Sciatic nerve (tissue), 2 donors: ENCODE measurements at regions not wholly inside any gene's neighbourhood (a gene's known extent, or its start where the extent isn't known, plus 50 kb on each side); places are given as distances from the start of the nearest gene placed in this dataset.
"Not testable (repeated sequence)": the region's sequence is repeated elsewhere in the genome, so short reads cannot be mapped to it uniquely, and the experiment has no call there.

Experiments used
- ATAC-seq: fragments of 200-7000 bp; cut with Tn5 transposase; one replicate; pipeline ENCODE4 v1.9.1; 2020; ENCODE audit warnings: mild to moderate bottlenecking, moderate library complexity
- DNase-seq: peaks from one replicate; pipeline ENCODE4 v3.0.0-alpha.2; 2020; ENCODE audit warnings: low spot score
- intact Hi-C: fragments of 100-400 bp; cut with DNase I; formaldehyde crosslinking; loops from one replicate; pipeline ENCODE4 v1.14.2; 2022
- donor health status: DM: no; HTN: no; CAD: no.
- donor health status: DM: no; HTN: no; CAD: no.

DNA sequence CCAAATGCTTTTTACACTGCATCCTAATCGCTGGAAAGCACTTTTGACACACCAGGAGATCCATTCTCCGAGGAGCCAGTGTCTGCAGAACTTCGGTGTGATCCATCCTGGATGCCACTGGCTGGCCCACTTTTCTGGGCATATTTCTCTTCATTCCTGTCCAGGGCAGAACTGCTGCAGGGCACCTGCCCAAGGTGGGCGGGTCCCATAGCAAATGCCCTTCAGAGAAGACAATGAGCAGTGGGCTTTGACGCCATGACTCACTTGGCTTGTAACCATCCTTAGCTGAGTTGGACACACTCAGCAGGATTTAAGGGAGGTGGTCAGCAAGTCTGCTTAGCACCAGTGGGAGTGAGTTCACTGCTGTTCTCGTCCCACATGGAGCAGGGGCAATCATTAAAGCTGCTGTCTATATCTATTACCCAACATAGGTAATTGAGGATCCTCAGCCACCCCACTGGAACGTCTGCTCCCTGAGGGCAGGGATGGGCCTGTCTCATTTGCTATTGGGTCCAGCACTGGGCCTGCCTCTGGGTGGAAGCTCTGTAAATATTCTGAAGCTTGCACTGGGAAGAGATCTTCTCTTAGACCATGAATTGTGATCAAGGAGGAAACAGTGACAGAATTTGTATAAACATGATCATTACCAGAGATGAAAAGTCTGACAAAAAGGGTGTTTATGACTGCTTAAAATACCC lies 112.7 kb upstream of the IQSEC1 start:
- DNase-seq = no peak
- intact Hi-C loops = no loop called here
- no peak for ATAC-seq

DNA sequence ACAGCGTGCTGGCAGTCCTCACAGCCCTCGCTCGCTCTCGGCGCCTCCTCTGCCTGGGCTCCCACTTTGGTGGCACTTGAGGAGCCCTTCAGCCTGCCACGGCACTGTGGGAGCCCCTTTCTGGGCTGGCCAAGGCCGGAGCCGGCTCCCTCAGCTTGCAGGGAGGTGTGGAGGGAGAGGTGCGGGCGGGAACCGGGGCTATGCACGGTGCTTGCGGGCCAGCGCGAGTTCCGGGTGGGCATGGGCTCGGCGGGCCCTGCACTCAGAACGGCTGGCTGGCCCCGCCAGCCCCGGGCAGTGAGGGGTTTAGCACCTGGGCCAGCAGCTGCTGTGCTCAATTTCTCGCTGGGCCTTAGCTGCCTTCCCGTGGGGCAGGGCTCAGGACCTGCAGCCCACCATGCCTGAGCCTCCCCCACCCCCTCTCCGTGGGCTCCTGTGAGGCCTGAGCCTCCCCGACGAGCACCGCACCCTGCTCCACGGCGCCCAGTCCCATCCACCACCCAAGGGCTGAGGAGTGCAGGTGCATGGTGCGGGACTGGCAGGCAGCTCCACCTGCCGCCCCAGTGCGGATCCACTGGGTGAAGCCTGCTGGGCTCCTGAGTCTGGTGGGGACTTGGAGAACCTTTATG lies 106.5 kb upstream of the IQSEC1 start:
- DNase-seq, ATAC-seq, intact Hi-C loops: not testable (repeated sequence)

DNA sequence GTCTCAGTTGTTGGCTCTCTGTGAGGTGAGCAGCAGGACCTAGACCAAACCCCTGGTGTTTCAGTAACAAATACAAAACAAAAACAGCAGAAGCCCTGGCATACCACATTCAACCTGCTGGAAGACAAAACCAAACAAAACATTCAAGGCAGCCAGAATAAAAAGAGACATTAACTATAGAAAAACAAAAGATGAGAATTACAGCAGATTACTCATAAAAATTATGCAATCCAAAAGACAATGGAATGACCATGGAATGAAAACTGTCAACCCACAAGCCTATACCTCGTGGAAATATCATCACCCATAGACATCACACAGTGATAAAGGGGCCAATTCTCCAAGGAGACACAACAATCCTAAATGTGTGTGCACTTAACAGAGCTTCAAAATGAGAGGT lies 106.0 kb upstream of the IQSEC1 start:
- intact Hi-C loops = no loop called here
- ATAC-seq = no peak

DNA sequence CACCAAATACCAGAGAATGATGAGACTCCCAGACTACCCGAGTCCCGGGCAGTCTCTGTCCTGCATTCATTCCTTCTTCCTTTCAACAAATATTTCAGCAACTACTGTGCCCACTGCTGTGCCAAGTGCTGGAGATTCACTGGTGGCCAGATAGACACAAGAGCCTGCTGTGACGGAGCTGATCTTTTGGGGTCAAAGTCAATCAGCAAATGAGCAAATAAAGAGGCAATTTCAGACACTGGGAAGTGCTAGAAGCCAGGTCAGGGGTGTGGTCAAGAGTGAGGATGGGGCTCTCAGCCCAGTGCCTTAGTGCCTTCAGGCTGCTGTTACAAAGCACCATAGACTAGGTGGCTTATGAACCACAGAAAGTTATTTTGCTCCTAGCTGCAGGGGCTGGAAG lies 104.9 kb upstream of the IQSEC1 start:
- intact Hi-C loops = no loop called here
- DNase-seq (no peak), ATAC-seq (no peak)

More for the DNA sequence above, 106.0 kb upstream of the IQSEC1 start:
- DNase-seq = no peak

DNA sequence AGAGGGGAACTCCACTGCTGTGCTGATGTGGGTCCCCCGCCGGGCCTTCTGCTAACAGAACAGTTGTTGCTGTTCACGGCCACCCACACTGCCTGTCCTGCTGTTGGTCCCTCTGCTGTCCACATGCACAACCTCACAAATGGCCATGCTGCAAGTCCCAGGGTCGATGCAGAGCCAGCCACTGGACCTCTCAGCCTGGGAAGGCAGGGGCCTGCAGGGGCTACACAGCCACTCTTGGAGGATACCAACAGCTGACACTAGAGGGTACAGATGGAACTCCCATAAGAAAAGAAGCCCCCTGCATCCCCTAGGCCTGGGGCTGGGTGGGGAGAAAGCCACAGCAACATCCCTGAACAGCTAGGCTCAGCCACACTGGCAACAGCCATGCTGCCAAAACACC lies 104.4 kb upstream of the IQSEC1 start:
- ATAC-seq (no peak), DNase-seq (no peak)
- intact Hi-C loops = no loop called here

DNA sequence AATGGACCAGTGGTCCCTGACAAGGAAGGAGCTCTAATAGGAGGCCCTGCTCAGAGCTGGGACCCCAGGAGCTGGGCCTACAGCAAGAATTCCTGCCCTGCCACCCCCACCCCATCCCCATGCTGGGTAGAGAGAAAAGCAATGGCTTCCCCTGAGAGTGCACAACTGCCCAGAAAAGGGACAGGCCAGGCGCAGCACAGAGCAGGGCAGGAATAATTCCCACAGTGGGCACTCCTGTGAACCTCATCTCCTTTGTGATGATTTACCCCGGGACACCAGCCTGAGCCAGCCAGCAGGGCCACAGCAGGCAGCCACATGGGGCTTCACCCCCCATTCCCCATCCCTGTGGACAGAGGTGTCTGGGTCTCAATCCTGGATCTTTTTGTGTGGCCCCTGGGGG lies 104.0 kb upstream of the IQSEC1 start:
- intact Hi-C loops = no loop called here
- ATAC-seq (no peak), DNase-seq (no peak)

DNA sequence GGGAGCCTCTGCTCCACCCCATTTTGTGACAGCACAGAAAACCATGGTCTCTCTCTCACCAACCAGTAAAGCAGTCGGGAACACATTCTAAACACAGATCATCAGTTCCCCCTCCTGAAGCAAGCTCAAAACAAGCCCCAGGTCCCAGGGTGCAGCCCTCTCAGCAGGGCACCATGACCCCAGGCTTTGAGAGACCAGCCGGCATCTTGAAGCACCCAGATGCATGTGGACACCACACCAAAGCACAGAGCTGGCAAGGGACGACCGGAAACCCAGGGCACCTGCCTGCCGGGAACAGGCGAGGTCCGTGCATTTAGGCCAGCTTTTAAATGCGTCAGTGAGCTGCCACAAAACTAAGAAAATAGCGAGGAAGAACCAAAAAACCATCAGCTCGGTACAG lies 103.2 kb upstream of the IQSEC1 start:
- intact Hi-C loops = no loop called here
- no peak for ATAC-seq
- no peak for DNase-seq

DNA sequence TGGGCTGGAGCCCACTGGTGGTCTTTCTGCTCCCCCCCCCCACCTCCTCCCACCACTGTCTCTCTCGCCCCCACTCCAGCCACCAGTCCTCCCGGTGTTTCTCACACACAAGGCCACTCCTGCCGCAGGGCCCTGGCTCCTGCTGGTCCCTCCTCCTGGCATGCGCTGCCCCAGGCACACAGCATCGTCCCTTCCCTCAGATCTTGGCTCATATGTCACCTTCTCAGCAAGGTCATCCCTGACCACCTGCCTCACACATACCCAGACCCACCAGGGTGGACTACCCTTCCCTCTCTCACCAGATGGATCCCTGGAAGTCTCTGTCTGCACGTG lies 101.5 kb upstream of the IQSEC1 start:
- intact Hi-C loops = no loop called here
- ATAC-seq (no peak), DNase-seq (no peak)

DNA sequence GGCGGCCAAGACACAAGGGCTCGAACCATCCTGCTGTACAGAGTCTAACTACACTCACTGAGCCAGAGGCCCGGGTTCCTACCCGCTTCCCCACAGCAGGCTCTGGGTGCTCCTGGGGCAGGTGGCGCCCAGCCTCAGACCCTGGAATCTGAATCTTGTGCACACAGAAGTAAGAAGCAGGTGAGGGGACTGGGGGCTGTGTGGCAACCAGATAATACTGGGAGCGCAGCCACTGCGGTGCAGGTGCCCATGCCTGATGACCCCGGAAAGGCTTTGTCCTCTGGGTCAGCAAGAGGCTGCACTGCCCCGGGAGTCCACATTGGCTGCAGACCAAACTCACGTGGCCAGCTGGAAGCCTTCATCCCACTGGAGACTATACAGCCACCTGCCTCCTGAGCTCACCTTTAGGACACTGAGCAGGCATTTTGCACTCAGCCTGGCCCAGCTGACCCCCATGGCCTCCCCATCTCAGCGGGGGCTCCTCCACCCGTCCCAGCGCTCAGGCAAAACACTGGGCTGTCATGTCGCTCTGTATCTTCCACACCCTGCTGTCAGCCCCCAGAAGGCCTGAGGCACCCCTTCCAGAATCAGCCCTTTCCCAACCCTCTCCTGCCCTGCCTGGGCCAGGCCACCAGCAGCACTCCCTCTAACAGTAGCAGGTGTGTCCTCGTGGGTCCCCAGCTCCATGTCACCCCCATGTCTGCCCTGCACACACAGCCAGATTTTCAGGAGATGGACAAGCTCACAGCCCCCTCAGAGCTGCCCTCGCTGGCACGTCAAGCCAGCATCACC lies 101.0 kb upstream of the IQSEC1 start:
- intact Hi-C loops = no loop called here
- DNase-seq (no peak), ATAC-seq (no peak)

DNA sequence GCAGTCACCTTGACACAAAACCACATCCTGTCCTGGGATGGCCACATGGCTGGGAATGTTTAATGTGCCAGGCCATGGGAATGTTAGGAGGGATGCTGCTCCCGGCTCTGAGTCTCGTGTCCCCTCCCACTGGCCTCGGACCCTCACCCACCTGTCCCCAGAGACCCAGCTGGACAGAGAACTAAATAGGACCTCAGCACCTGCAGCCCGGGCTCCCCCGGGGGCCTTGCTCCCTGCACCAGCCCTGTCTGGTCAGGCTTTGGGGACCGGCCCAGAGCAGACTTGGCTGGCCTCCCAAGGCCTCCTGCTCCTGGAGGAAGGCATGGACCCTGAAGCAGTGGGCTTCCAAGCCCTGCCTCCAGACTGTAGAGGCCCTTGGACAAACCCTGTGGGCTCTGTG lies 100.0 kb upstream of the IQSEC1 start:
- DNase-seq = no peak
- intact Hi-C loops = loop anchor here (2.0 kb wide), 1 partner anchor 696 kb away; no protein-coding TSS in a partner anchor
- ATAC-seq = no peak

DNA sequence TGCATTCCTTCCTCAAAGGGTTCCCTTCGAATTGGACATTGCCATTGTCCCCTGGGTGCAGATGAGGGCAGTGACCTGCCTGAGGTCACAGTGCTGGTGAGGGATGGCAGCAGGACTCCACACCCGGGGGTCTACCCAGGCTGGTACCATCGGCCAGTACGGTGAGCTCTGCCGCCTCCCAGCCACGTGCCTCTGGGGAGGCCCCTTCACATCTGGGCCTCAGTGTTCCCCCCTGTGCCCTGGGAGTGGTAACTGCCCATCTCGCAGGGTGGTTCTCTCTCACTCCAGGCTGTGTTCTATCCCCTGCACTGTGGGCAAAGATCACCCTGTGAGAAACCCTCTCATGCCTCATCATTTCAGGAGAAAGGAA lies 99.4 kb upstream of the IQSEC1 start:
- intact Hi-C loops = loop anchor here (2.0 kb wide), 1 partner anchor 696 kb away; no protein-coding TSS in a partner anchor
- no peak for ATAC-seq
- no peak for DNase-seq

DNA sequence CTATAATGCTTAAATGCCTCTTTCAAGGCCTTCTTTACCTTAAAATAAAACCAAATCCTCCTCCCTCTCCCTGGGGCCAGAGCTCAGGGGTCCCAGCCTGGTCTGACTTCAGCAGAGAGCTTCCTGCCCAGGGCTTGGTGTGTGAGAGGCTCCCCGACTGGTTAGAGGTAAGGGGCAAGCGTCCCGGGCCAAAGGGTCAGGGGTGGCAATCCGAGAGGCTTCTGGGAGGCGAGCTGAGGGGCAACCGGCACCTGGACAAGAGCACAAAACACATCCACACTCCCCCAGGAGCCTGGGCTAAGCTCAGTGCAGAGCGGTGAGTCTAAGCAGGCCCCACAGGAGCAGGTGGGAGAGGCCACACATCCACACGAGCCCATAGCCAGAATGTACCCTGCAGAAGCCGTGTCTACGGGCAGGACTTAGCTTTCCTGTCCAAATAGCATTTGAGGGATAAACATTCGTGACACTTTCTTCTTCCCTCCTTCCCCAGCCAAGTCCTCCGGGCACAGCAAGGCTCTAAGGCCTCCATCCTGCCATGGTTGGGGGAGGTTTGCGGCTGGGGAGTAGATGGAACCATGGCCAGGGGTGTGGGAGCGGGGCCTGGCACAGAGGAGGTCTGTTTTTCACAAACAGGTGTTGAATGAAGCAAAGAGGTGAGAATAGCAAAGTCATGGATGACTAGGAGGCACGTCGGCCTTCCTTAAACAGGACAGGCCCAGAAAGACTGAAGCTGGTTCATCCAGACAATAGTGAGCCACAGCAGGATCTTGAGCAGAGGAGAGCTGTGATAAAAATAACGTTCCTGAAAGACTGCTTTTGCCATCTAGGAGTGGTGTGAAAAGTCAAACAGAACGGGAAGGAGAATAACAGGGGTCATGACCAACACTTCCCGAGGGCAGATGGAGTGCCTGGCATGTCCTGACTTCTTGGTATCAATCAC lies 98.7 kb upstream of the IQSEC1 start:
- intact Hi-C loops = loop anchor here (2.0 kb wide), 1 partner anchor 697 kb away; no protein-coding TSS in a partner anchor
- DNase-seq = no peak
- no peak for ATAC-seq

DNA sequence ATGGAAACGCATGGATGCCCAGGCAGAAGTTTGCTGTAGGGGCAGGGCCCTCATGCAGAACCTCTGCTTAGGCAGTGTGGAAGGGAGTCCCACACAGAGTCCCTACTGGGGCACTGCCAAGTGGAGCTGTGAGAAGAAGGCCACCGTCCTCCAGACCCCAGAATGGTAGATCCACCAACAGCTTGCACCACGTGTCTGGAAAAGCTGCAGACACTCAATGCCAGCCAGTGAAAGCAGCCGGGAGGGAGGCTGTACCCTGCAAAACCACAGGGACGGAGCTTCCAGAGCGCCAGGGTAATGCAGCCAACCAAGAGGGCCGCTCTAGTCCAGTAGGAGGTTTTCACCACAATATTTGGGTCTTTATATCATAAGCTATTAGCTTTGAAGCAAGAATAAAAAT lies 97.1 kb upstream of the IQSEC1 start:
- intact Hi-C loops = no loop called here
- no peak for DNase-seq
- ATAC-seq = no peak

DNA sequence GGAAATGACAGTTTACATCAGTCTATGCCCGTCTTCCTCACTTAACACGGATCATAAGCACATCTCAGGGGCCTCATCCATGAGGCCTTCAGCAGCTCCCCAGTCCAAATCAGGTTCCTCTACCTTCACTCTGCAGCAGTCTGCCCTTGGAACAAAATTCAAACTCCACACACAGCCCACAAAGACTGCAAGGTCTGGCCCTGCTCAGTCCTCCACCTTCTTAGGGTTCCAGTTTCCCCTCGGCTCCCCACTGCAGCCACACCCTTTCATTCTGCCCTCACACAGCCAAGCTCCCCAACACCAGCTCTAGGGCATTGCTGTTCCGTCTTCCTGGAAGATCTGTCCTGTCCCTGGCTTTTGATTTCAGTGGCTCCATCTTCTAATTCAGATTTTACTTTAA lies 95.2 kb upstream of the IQSEC1 start:
- no peak for ATAC-seq
- intact Hi-C loops = no loop called here
- DNase-seq = no peak

DNA sequence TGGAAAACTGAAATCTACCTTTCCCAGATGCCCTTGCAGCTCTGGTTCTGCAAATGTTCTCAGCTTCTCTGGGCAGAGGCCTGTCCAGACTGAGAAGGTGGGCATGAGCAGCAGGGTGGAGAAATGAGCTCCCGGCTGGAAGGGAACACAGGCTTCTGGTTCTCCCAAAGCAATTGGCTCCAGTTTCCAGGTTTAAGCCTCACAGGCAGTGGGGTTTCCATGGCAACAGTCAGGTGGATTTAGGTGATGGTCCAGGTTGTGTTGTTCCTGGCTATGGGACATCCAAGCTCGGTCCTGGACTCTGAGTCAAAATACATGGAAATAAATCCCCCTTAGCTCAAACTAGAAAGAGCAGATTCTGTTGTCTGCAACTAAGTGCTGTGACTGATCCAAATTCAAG lies 94.6 kb upstream of the IQSEC1 start:
- intact Hi-C loops = no loop called here
- ATAC-seq (no peak), DNase-seq (no peak)

DNA sequence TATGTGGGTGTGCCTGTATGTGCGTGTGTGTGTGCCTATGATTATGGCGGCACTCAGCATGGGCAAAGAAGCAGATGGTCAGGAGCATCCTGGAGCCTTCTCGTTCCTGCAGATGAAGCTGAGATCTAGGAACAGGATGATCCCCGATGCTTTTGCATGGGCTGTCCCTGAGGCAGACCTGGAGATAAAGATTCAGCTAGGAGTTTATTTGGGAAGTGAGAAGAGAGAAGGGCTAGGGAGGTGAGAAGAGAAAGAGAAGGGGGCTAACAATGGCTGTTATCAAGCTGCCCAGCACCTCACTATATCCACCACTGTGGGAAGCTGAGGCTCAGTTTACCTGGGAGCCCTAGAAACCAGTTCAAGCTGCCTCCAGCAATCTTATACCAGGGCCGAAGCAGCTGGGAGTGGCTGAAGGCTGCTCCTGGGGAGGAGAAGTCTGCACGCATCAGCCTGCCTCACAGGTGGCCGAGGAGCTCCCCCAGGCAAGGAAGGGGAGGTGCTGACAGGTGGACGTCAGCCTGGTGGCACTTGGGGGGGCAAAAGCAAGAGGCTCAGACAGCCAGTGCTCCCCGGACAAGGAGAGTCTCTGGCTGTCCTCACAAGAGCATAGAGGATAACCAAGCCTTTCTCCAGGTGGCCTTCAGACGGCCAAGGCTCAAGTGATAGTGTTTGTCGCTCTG lies 94.0 kb upstream of the IQSEC1 start:
- ATAC-seq (no peak), DNase-seq (no peak)
- intact Hi-C loops = no loop called here

DNA sequence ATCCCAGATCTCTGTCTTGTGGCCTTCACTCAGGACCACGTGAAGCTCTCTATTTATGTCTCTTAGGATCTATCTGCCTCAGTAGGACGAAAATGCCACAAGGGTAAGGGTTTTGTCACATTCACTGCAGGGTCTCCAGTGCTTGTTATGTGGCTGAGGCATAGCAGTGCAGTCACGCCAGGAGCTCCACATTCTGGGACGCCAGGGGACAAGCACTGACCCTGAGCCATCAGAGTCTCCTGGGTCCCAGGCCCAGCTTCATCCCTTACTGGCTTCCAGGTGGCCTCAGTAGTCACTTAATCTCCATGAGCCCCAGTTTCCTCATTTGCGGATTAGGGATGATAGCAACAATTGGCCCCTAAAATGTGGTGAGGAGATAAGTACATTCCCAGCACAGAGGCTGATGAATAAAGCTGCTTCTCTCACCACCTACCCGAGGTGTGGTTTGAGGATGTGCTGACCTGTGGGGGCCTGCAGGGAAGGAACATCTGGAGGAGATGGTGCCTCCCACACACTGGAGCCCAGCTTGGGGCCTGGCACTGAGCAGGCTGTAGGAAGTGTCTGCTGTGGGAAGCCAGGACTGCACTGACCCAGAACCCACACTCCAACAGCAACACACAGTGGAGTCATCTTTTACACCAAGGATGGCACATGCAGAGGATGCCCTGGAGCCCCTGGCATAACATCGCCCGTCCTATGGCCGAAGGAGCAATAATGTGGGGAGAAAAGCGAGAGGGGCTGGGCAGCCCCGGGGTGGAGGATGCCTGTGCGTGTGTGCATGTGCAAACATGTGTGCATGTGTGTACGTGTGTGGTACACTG lies 93.2 kb upstream of the IQSEC1 start:
- ATAC-seq = no peak
- intact Hi-C loops = no loop called here
- no peak for DNase-seq

DNA sequence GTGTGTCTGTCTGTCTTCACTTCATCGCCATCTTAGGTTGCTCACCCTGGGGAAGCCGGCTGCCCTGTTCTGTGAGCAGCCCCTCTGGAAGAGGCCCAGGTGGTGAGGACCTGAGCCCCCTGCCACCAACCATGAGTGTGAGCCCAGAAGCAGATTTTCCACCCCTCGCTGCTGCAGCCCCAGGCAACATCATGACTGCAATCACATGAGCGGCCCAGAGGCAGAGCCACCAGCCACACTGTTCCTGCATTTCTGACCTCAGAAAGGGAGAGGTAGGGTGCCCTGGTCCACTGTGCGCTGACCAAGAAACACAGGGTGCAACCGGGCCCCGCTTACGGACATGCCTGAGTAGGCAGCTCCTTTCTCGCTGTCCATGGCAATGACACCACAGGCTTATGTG lies 92.3 kb upstream of the IQSEC1 start:
- no peak for DNase-seq
- intact Hi-C loops = no loop called here
- no peak for ATAC-seq
